Large intestine (tissue), 3 donors: ENCODE measurements at regions not wholly inside any gene's neighbourhood (a gene's known extent, or its start where the extent isn't known, plus 50 kb on each side); places are given as distances from the start of the nearest gene placed in this dataset.
"Not testable (repeated sequence)": the region's sequence is repeated elsewhere in the genome, so short reads cannot be mapped to it uniquely, and the experiment has no call there.

Experiments
- DNase-seq, 2 donors: peaks; one replicate each; pipeline versions ENCODE4 v3.0.0 to v3.0.0-alpha.2; 2013
- H3K27ac ChIP-seq: one replicate; pipeline ENCODE4 v1.5.1; 2013; ENCODE audit warnings: low read length
- H3K27me3 ChIP-seq: 2 replicates; pipeline ENCODE4 v1.6.1; 2013; ENCODE audit warnings: low read length; ENCODE audit not compliant: control insufficient read depth, insufficient read depth
- H3K36me3 ChIP-seq: 2 replicates; pipeline ENCODE4 v1.6.1; 2013; ENCODE audit warnings: low read length; ENCODE audit not compliant: control insufficient read depth, insufficient read depth
- H3K4me1 ChIP-seq: one replicate; pipeline ENCODE4 v1.6.1; 2013; ENCODE audit warnings: low read length; ENCODE audit not compliant: control insufficient read depth, insufficient read depth
- H3K4me3 ChIP-seq: one replicate; pipeline ENCODE4 v1.5.1; 2013; ENCODE audit warnings: low read length
- H3K9me3 ChIP-seq: one replicate; pipeline ENCODE4 v1.6.1; 2013; ENCODE audit warnings: mild to moderate bottlenecking, low read depth, low read length, moderate library complexity; ENCODE audit not compliant: control insufficient read depth
- WGBS: methylation state at CpG from one replicate; pipeline ENCODE4 v1.1.5; 2013; ENCODE audit warnings: low lambda C conversion rate; ENCODE audit not compliant: insufficient coverage; 5-methylcytosine and 5-hydroxymethylcytosine counted together

GRCh38 chr7:84941936-84942335 lies 244.9 kb downstream of the SEMA3D start:
- DNase-seq = no peak
- H3K36me3 ChIP-seq = no peaks in the 10 kb centered on the region
- H3K9me3 ChIP-seq = peaks cover 9% of the 10 kb centered on the region
- no peak overlapping the region for H3K4me3 ChIP-seq
- WGBS = 72% methylated on average over 2 of the region's 4 CpGs
- no peak overlapping the region for H3K27ac ChIP-seq
- H3K4me1 ChIP-seq = no peaks in the 10 kb centered on the region
- no peaks in the 10 kb centered on the region for H3K27me3 ChIP-seq

- no peak for DNase-seq
- Histone ChIP-seq H3K4me3 (no peak overlapping the region), H3K4me1 (no peaks in the 10 kb centered on the region), H3K9me3 (peaks cover 9% of the 10 kb centered on the region), H3K27me3 (no peaks in the 10 kb centered on the region), H3K36me3 (no peaks in the 10 kb centered on the region), H3K27ac (no peak overlapping the region)
- no CpG with 5 or more reads among the region's 1 CpG for WGBS
Observed at GRCh38 chr7:84941291-84941690, 245.6 kb downstream of the SEMA3D start.

GRCh38 chr7:84939888-84940287 lies 247.0 kb downstream of the SEMA3D start:
- WGBS = no CpG with 5 or more reads among the region's 32 CpGs
- no peaks in the 10 kb centered on the region for H3K27me3 ChIP-seq
- H3K4me3 ChIP-seq = no peak overlapping the region
- no peak overlapping the region for H3K27ac ChIP-seq
- peaks cover 9% of the 10 kb centered on the region for H3K9me3 ChIP-seq
- H3K4me1 ChIP-seq = no peaks in the 10 kb centered on the region
- no peaks in the 10 kb centered on the region for H3K36me3 ChIP-seq
- DNase-seq = no peak

GRCh38 chr7:84939442-84939841 lies 247.4 kb downstream of the SEMA3D start:
- no peaks in the 10 kb centered on the region for H3K27me3 ChIP-seq
- H3K36me3 ChIP-seq = no peaks in the 10 kb centered on the region
- WGBS = no CpG with 5 or more reads among the region's 7 CpGs
- peaks cover 9% of the 10 kb centered on the region for H3K9me3 ChIP-seq
- no peak for DNase-seq
- H3K4me1 ChIP-seq = no peaks in the 10 kb centered on the region
- no peak overlapping the region for H3K27ac ChIP-seq
- no peak overlapping the region for H3K4me3 ChIP-seq

GRCh38 chr7:84924353-84924752 lies 262.5 kb downstream of the SEMA3D start:
- H3K4me1 ChIP-seq = no peaks in the 10 kb centered on the region
- H3K36me3 ChIP-seq = no peaks in the 10 kb centered on the region
- peaks cover 3% of the 10 kb centered on the region for H3K9me3 ChIP-seq
- no peak overlapping the region for H3K27ac ChIP-seq
- DNase-seq = no peak
- WGBS = 60% methylated on average over 1 of the region's 3 CpGs
- no peak overlapping the region for H3K4me3 ChIP-seq
- H3K27me3 ChIP-seq = no peaks in the 10 kb centered on the region

- Histone ChIP-seq H3K4me1 (no peaks in the 10 kb centered on the region), H3K27ac (no peak overlapping the region), H3K9me3 (peaks cover 3% of the 10 kb centered on the region), H3K27me3 (no peaks in the 10 kb centered on the region), H3K4me3 (no peak overlapping the region), H3K36me3 (no peaks in the 10 kb centered on the region)
- WGBS = 83% methylated on average over 1 of the region's 1 CpG
- no peak for DNase-seq
Observed at GRCh38 chr7:84923348-84923747, 263.5 kb downstream of the SEMA3D start.

GRCh38 chr7:84921154-84921553 lies 265.7 kb downstream of the SEMA3D start:
- DNase-seq = no peak
- no peaks in the 10 kb centered on the region for H3K36me3 ChIP-seq
- H3K27me3 ChIP-seq = no peaks in the 10 kb centered on the region
- no peak overlapping the region for H3K4me3 ChIP-seq
- WGBS = 90% methylated on average over 2 of the region's 2 CpGs
- peaks cover 4% of the 10 kb centered on the region for H3K4me1 ChIP-seq
- peaks cover 3% of the 10 kb centered on the region for H3K9me3 ChIP-seq
- no peak overlapping the region for H3K27ac ChIP-seq

- no CpG with 5 or more reads among the region's 8 CpGs for WGBS
- not testable (repeated sequence) for H3K27ac ChIP-seq
Observed at GRCh38 chr7:84916973-84917372, 269.9 kb downstream of the SEMA3D start.

GRCh38 chr7:84916161-84916560 lies 270.7 kb downstream of the SEMA3D start:
- H3K9me3 ChIP-seq = peaks cover 3% of the 10 kb centered on the region
- no peaks in the 10 kb centered on the region for H3K36me3 ChIP-seq
- no peak overlapping the region for H3K4me3 ChIP-seq
- H3K27me3 ChIP-seq = no peaks in the 10 kb centered on the region
- H3K4me1 ChIP-seq = peaks cover 4% of the 10 kb centered on the region
- WGBS = no CpG with 5 or more reads among the region's 3 CpGs
- peak in 1 of 2 donors; percentile 28 for DNase-seq
- no peak overlapping the region for H3K27ac ChIP-seq

More at GRCh38 chr7:84916973-84917372, 269.9 kb downstream of the SEMA3D start:
- not testable (repeated sequence) for H3K4me1 ChIP-seq, H3K27me3 ChIP-seq, DNase-seq, H3K36me3 ChIP-seq, H3K4me3 ChIP-seq, H3K9me3 ChIP-seq

- Histone ChIP-seq H3K27ac (no peak overlapping the region), H3K27me3 (no peaks in the 10 kb centered on the region), H3K4me3 (no peak overlapping the region), H3K9me3 (no peaks in the 10 kb centered on the region), H3K4me1 (peaks cover 4% of the 10 kb centered on the region), H3K36me3 (no peaks in the 10 kb centered on the region)
- no CpG with 5 or more reads among the region's 1 CpG for WGBS
- no peak for DNase-seq
Observed at GRCh38 chr7:84914598-84914997, 272.3 kb downstream of the SEMA3D start.

- H3K36me3 ChIP-seq = no peaks in the 10 kb centered on the region
- no peaks in the 10 kb centered on the region for H3K9me3 ChIP-seq
- H3K27ac ChIP-seq = no peak overlapping the region
- no peak overlapping the region for H3K4me3 ChIP-seq
- peaks cover 4% of the 10 kb centered on the region for H3K4me1 ChIP-seq
- DNase-seq = no peak
- no peaks in the 10 kb centered on the region for H3K27me3 ChIP-seq
Observed at GRCh38 chr7:84913731-84914130, 273.1 kb downstream of the SEMA3D start.
